OCI-LY7 (cell line): ENCODE measurements at regions not wholly inside any gene's neighbourhood (a gene's known extent, or its start where the extent isn't known, plus 50 kb on each side); places are given as distances from the start of the nearest gene placed in this dataset.

Experiments
- BruUV-seq: library from RNA; stranded (reverse); fragments of 400-500 nt; replicated peaks from 2 replicates; lab custom pipeline; 2021; lab: Mats Ljungman, UMichigan
- CTCF ChIA-PET: fragments of 300-600 bp; sonication (Branson Sonifier 250); formaldehyde crosslinking; loops from one replicate; lab custom pipeline; 2022; ENCODE audit warnings: antibody characterized with exemption; ENCODE audit not compliant: unreplicated experiment; lab: Charles Lee
- POLR2A ChIA-PET: fragments of 300-600 bp; sonication (Branson Sonifier 250); formaldehyde crosslinking; loops from one replicate; lab custom pipeline; 2022; ENCODE audit warnings: antibody characterized with exemption; lab: Charles Lee
- DNase-seq: peaks from one replicate; pipeline ENCODE4 v3.0.0-alpha.2; 2015; ENCODE audit warnings: low spot score
- H2AFZ ChIP-seq: fragments of 200-600 bp; sonication (generic), shearing (Covaris generic); 2 replicates; pipeline ENCODE4 v1.6.1; 2014; ENCODE audit warnings: mild to moderate bottlenecking, antibody characterized with exemption, low read length, moderate library complexity
- H3K27ac ChIP-seq: fragments of 200-600 bp; sonication (generic); 2 replicates; pipeline ENCODE4 v1.5.1; 2014; ENCODE audit warnings: mixed run types, low read depth, mild to moderate bottlenecking, moderate library complexity, low read length, inconsistent platforms; ENCODE audit not compliant: poor library complexity, severe bottlenecking
- H3K36me3 ChIP-seq: fragments of 200-600 bp; sonication (generic); 2 replicates; pipeline ENCODE4 v1.6.1; 2014; ENCODE audit warnings: mild to moderate bottlenecking, antibody characterized with exemption, low read length, moderate library complexity, mixed read lengths; ENCODE audit not compliant: insufficient read depth
- H3K4me1 ChIP-seq: fragments of 200-600 bp; sonication (generic); 2 replicates; pipeline ENCODE4 v1.5.1; 2014; ENCODE audit warnings: mild to moderate bottlenecking, low read length; ENCODE audit not compliant: insufficient read depth, poor library complexity, severe bottlenecking
- H3K4me2 ChIP-seq: fragments of 200-600 bp; sonication (generic); 2 replicates; pipeline ENCODE4 v1.6.1; 2014; ENCODE audit warnings: mild to moderate bottlenecking, low read length
- H3K4me3 ChIP-seq: fragments of 200-600 bp; sonication (generic); 2 replicates; pipeline ENCODE4 v1.5.1; 2014; ENCODE audit warnings: mild to moderate bottlenecking, low read depth, low read length; ENCODE audit not compliant: poor library complexity, severe bottlenecking
- H3K79me2 ChIP-seq: fragments of 200-600 bp; sonication (generic); 2 replicates; pipeline ENCODE4 v1.6.1; 2016; ENCODE audit warnings: low read depth, mild to moderate bottlenecking, low read length, moderate library complexity, mixed read lengths; ENCODE audit not compliant: insufficient read depth
- H3K9me2 ChIP-seq: fragments of 200-600 bp; sonication (generic); 2 replicates; pipeline ENCODE4 v1.6.1; 2016; ENCODE audit warnings: mild to moderate bottlenecking, low read length, mixed read lengths; ENCODE audit not compliant: insufficient read depth
- H3K9me3 ChIP-seq: fragments of 200-600 bp; sonication (generic); 2 replicates; pipeline ENCODE4 v1.6.1; 2014; ENCODE audit warnings: mild to moderate bottlenecking, mixed run types, low read length, mixed read lengths
- H4K20me1 ChIP-seq: fragments of 200-600 bp; sonication (generic); 2 replicates; pipeline ENCODE4 v1.6.1; 2014; ENCODE audit warnings: mild to moderate bottlenecking, antibody characterized with exemption, low read length, moderate library complexity, mixed read lengths; ENCODE audit not compliant: insufficient read depth
- EZH2phosphoT487 ChIP-seq: fragments of 200-600 bp; sonication (generic); IDR thresholded peaks from 2 replicates; pipeline ENCODE4 v1.6.1; 2018; ENCODE audit warnings: low read depth, borderline replicate concordance, mild to moderate bottlenecking, mixed run types, antibody characterized with exemption, low read length, moderate library complexity, mixed read lengths
- intact Hi-C: fragments of 100-400 bp; cut with micrococcal nuclease; formaldehyde crosslinking; loops from one replicate; pipeline ENCODE4 v1.10.0; 2022; ENCODE audit not compliant: unreplicated experiment
- TF ChIP-seq, protein P1 (sequence below): fragments of 200-600 bp; sonication (generic); conservative IDR thresholded peaks from 2 replicates; pipeline ENCODE4 v1.5.1; 2014; ENCODE audit warnings: mild to moderate bottlenecking, antibody characterized with exemption, low read length, moderate library complexity, mixed read lengths

DNA sequence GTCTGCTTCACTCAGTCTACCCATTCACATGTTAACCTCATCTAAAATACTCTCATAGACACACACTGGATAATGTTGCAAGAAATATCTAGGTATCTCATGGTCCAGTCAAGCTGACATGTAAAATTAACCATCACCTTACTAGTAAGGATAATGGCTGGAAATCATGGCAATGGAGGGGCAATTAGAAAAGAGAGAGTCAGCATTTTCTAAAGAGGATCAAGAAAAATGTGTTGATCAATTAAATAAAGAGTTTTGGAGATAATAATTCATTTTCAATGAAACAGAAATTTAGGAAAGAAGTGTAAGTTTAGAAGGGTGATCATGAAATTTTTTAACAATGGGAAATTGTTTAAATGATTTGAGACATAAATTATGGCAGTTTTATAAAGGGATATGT, 1914.1 kb upstream of the IGFBP7 start:
- POLR2A ChIA-PET = no interaction called here
- H3K9me2 ChIP-seq = no peaks in the 10 kb centered on the region
- CTCF ChIA-PET = no interaction called here
- H3K79me2 ChIP-seq = no peaks in the 10 kb centered on the region
- no TSS peak for BruUV-seq
- H3K36me3 ChIP-seq = no peaks in the 10 kb centered on the region
- no peak for DNase-seq
- H3K4me2 ChIP-seq = no peak overlapping the region
- no peaks in the 10 kb centered on the region for H4K20me1 ChIP-seq
- H3K4me1 ChIP-seq = no peaks in the 10 kb centered on the region
- no peak for TF ChIP-seq EZH2phosphoT487
- TF ChIP-seq, protein P1, sequence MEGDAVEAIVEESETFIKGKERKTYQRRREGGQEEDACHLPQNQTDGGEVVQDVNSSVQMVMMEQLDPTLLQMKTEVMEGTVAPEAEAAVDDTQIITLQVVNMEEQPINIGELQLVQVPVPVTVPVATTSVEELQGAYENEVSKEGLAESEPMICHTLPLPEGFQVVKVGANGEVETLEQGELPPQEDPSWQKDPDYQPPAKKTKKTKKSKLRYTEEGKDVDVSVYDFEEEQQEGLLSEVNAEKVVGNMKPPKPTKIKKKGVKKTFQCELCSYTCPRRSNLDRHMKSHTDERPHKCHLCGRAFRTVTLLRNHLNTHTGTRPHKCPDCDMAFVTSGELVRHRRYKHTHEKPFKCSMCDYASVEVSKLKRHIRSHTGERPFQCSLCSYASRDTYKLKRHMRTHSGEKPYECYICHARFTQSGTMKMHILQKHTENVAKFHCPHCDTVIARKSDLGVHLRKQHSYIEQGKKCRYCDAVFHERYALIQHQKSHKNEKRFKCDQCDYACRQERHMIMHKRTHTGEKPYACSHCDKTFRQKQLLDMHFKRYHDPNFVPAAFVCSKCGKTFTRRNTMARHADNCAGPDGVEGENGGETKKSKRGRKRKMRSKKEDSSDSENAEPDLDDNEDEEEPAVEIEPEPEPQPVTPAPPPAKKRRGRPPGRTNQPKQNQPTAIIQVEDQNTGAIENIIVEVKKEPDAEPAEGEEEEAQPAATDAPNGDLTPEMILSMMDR = no peak
- intact Hi-C loops = no loop called here
- H3K27ac ChIP-seq = no peak overlapping the region
- H3K4me3 ChIP-seq = no peak overlapping the region
- H2AFZ ChIP-seq = no peak overlapping the region
- H3K9me3 ChIP-seq = no peaks in the 10 kb centered on the region

DNA sequence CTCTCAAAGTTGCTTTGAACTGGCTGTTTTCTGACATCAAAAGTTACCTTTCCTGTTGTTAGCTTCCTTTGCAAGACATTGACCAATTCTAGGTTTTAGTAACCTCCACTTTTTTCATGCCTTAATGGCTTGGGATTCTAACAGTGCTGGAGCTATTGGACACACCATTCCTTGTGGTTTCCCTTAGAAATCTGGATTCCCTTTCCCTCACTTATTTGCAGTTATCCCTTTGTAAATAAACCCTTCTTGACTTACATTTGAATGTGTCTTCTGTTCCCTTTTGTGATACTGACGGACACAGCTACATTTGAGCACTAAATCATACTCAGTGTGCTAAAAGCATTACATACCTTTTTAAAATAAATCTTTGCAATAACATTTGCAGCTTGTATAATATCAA, 1927.6 kb upstream of the IGFBP7 start:
- Histone ChIP-seq H3K36me3 (no peaks in the 10 kb centered on the region), H3K9me3 (peaks cover 8% of the 10 kb centered on the region; the same call in 1 of the 2 replicates), H3K79me2 (no peaks in the 10 kb centered on the region), H2AFZ (no peak overlapping the region), H3K9me2 (no peaks in the 10 kb centered on the region), H4K20me1 (no peaks in the 10 kb centered on the region), H3K4me1 (no peaks in the 10 kb centered on the region), H3K4me3 (no peak overlapping the region), H3K4me2 (no peak overlapping the region), H3K27ac (no peak overlapping the region)
- TF ChIP-seq, protein P1 = no peak
- no peak for TF ChIP-seq EZH2phosphoT487
- DNase-seq = no peak
- ChIA-PET CTCF (no interaction called here), POLR2A (no interaction called here)
- BruUV-seq = no TSS peak
- intact Hi-C loops = no loop called here

GRCh38 chr4:59039046-59039445, 1928.9 kb upstream of the IGFBP7 start:
- H4K20me1 ChIP-seq = no peaks in the 10 kb centered on the region
- no peaks in the 10 kb centered on the region for H3K36me3 ChIP-seq
- no TSS peak for BruUV-seq
- no peaks in the 10 kb centered on the region for H3K4me1 ChIP-seq
- 0 out of 2 replicates have a peak, but pooled peaks cover under 1% of the 10 kb centered on the region for H3K9me3 ChIP-seq
- no peak overlapping the region for H3K4me2 ChIP-seq
- ChIA-PET POLR2A (no interaction called here), CTCF (no interaction called here)
- H3K27ac ChIP-seq = no peak overlapping the region
- H3K9me2 ChIP-seq = no peaks in the 10 kb centered on the region
- no peaks in the 10 kb centered on the region for H3K79me2 ChIP-seq
- intact Hi-C loops = no loop called here
- TF ChIP-seq, protein P1 = no peak
- TF ChIP-seq EZH2phosphoT487 = no peak
- no peak overlapping the region for H2AFZ ChIP-seq
- H3K4me3 ChIP-seq = no peak overlapping the region
- DNase-seq = no peak
